ENCODE measurements at regions not wholly inside any gene's neighbourhood (a gene's known extent, or its start where the extent isn't known, plus 50 kb on each side); places are given as distances from the start of the nearest gene placed in this dataset.
"Not testable (repeated sequence)": the region's sequence is repeated elsewhere in the genome, so short reads cannot be mapped to it uniquely, and the experiment has no call there.

DNA sequence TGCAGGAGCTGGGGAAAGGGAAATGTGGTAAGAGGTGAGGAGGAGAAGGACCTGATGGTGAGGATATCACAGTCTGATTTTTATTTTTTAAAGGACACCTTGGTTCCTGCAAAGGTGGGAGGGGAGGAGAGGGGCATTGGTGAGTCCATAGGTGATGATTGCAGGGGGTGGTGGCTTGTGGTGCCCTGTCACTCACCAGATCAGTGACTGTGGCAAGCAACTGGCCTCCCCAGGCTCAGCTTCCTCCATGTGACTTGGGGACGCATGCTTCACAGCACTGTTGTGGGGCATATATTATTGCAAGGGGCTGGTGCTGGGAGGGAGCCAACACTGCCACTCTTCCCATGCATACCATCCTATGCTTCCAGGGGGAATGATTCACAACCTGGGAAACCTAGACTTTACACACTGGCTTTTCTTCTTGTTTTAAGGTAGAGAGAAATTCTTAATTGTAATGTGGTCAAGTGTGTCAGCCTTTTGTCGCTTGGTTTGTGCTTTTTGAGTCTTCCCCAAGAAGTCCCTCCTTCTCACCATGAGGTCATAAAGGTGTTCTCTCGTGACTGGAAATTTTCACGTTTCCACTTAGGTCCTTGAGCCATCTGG, 106.8 kb upstream of the PLGLB2 start:
- not testable (repeated sequence) for DNase-seq (ENCODE audit: low read depth)

DNA sequence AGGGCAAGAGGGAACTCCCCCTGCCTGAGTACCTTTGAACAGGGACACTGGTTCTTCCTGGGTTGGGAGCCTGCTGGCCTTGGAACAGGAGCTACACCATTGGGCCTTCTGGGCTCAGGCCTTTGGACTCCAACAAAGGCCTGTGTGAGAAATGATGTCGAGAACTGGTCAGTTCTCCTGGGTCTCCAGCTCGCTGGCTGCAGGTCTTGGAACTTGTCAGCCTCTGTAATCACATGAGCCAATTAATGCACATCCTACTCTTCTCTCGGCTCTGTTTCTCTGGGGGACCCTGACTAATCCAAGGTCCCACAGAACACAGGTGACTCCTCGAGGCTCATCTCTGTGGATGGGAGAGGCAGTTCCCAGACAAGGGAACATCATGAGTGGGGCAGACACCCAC, 104.7 kb upstream of the PLGLB2 start:
- DNase-seq (ENCODE audit: low read depth), result not testable (repeated sequence)

DNA sequence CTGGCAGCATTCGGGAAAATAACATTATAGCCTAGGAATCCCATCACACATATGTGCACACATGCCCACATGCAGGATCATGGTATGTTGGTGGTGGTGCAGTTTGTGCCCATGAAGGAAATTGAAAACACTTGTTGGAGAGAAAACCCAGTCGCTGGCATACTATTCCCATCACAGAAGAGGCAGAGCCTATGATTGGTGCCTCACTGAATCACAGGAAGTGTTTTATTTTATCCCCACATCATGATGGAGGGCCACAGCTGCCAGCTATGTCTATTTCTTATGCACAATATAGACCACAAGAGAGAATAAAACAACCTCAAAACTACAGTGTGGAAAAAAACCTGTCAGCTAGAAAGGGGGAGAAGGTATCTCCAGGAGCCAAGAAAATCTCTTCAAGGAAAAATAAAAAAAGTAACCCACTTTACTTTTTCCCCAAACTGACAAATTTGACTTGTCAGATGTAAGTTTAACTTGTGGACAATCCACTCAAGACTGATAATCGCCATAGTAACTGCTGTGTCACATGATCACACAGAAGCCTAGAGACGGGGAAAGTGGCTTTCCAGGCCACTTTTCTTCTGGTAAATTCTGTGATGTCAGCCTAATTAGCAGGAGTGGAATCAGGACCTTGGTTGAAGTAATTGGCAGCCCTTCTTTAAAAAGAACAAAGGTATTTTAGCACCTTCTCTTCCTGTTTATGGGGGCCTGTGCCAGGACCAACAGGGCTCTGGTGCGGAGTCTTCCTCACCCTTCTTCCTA, 100.0 kb upstream of the PLGLB2 start:
- DNase-seq (ENCODE audit: low read depth), result not testable (repeated sequence)

DNA sequence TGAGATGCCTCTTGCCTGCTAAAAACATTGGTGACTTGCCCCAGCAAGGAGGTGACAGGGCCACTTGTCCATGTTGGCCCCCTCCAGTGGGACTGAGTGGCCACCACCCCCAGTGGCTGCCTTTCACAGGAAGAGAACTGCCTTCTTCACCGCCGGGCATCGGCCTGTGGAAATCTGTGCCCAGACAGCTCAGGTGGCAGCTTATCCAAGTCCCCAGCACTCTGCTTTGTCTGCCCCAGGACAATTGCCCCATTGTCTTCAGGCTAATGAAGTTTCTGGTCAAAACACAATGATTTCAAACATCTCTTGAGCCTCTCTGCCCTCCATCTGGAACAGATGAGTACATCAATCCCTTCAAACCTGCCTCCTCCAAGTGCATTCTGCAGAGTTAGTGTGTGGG, 99.1 kb upstream of the PLGLB2 start:
- not testable (repeated sequence) for DNase-seq (ENCODE audit: low read depth)

DNA sequence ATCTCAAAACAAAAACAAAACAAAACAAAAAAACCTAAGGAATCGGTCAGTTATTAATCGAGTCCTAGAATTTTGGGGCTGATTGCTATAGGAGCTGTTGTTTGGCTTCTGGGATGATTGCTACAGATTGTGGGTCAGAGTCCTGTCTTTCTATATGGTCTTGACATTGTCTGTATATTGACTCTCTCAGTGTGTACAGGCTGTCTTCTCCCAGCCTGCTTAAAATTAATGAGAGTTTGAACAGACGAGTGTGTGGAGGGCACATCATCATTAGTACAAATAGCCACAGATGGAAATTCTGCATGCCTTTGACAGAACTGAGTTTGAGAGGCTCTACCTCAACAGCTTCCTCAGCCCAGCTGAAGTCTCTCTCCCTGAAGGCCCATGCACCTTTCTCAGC, 98.0 kb upstream of the PLGLB2 start:
- DNase-seq (ENCODE audit: low read depth), result not testable (repeated sequence)

DNA sequence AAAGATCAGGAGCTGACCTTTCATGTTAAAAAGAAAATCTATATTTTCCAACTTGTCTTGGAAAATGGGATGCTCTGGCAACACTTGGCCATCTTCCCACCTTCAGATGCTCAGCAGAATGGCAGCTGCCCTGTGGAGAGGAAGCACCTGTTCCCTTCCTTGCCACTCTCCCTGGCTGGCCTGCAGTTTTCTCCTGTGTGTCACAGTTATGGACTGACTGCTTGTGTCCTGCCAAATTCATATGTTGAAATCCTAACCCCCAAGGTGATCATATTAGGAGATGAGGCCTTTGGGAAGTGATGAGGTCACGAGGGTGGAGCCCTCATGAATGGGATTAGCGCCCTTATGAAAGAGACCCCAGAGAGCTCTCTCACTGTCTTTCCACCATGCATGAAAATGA, 97.0 kb upstream of the PLGLB2 start:
- DNase-seq (ENCODE audit: low read depth), result not testable (repeated sequence)

DNA sequence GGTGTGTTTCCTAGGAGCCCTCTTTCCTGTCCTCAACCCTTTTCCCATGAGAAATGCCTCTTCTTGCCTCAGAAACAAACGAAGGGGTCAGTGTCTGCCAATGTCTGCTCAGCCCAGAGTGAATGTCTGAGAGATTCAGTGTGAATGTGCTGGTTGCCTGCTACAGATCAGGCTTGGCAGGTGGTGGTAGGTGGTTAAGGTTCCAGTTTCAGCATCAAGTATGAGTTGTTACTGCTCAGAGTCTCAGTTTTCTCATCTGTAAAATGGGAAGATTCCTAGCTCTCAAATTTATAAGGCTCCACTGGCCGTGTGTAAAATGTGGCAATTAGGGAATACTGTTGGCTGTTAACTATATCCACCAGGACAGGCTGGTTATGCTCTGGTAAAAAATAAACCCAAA, 96.3 kb upstream of the PLGLB2 start:
- DNase-seq (ENCODE audit: low read depth), result not testable (repeated sequence)

DNA sequence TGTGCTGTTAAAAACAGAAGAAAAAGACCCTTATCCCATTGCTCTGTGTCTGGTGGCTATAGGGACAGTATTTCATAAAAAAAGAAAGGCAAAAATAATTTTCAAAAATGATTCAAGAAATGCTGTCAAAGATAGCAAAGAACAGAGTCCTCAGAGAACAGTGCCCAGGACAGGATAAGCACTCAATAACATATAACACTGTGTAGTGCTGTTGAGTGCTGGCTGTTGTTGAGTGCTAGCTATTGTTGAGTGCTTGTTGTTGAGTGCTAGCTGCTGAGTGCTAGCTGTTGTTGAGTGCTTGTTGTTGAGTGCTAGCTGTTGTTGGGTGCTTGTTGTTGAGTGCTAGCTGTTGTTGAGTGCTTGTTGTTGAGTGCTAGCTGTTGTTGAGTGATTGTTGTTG, 94.5 kb upstream of the PLGLB2 start:
- not testable (repeated sequence) for DNase-seq (ENCODE audit: low read depth)

DNA sequence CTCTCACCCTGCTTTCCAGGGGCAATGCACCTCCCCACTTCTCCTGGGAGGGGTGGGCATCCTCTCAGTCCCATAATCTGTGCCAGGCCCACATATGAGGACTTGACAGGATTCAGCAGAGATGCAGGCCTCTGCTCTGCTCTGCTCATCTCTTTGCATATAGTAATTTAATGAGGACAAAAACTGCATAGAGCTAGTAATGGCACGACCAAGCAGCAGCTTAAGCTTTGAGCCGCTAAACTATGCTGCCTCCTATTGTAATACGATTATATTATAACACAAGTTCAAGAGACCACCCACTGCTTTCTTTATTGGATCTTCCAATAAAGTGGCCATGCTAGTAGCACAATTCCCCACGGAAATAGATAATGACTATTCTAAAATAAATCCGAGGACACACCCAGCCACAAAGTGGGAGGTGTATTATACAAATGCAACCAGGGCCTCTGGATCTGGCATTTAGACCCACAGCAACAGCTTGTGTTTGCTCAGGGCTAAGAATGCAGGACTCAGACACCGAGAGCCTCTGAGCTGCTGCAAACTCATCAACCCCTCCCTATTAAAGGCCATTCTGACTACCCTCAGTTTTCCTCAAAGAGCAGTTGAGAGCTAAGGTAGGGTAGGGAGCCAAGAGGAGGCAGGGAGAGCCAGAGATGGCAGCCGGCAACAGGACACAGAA, 93.6 kb upstream of the PLGLB2 start:
- not testable (repeated sequence) for DNase-seq (ENCODE audit: low read depth)

DNA sequence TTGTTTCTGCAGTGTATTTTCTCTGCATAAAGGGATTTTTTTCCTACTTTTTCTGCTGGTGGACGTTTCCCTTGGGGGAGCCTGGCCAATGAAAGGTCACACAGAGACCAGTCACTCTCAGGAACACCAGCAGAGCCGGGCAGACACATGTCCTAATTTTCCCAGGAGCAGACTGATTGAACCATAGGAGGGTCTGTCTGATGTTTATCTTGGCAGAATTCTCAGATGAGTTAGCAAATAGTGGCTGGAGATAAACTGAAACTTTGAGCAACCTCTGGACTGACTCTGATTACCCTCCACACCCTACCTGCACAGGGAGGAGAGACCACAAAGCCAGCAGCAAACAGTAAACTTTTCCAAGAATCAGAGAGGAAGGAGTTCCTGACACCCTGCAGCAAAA, 90.0 kb upstream of the PLGLB2 start:
- DNase-seq (ENCODE audit: low read depth), result not testable (repeated sequence)

DNA sequence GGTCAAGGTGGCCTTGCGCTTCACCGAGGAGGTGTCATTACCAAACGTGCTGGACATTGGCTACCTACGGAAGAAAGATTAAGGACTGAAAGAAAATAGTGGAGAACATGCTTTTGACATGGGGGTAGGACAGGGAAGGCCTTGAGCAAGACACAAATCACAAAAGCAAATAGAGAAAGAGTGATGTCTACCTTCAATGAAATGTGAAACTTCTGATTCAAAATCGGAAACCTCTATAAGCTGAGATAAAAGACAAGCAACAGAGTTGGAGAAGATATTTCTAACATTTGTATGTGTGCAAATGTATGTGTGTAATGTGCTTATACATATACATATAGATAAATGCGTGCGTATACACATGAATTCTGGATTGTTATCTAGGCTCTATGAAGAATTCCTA, 89.5 kb upstream of the PLGLB2 start:
- DNase-seq (ENCODE audit: low read depth), result not testable (repeated sequence)

DNA sequence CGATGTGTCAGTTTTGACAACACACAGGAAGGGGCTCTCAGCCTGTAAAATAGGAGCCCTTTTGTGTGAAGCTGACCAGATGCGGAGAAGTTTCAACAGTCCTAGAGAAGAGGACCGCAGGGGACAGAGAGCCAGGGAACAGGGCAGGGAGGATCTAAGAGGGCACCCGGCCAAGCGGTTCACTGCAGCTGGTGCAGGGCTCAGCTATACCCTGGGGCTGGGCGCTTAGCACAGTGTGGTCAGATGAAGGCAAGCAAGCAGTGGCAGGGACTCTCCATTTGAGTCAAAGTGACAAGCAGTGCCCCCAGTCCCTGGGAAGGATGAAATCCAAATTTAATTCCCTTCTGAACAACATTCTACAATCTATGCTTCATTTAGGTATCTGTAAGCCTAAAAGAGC, 88.9 kb upstream of the PLGLB2 start:
- not testable (repeated sequence) for DNase-seq (ENCODE audit: low read depth)

DNA sequence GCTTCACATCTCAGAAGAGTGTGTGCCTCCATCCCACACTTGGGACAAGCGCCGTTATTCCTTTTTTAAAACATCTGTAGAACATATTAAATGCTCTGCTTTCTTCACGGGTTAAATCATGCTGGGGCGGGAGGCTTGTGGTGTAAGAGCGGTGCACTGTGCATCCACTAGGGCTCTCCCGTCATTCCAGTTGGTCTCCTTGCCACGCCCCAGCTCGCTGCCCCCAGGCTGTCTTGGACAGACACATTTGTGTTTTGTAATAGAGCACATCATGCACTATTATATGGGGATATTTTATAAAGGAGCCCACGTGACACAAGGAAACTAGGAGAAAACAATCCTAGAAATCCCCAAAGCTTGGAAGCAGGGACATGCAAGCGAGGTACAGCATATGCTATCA, 87.7 kb upstream of the PLGLB2 start:
- not testable (repeated sequence) for DNase-seq (ENCODE audit: low read depth)

DNA sequence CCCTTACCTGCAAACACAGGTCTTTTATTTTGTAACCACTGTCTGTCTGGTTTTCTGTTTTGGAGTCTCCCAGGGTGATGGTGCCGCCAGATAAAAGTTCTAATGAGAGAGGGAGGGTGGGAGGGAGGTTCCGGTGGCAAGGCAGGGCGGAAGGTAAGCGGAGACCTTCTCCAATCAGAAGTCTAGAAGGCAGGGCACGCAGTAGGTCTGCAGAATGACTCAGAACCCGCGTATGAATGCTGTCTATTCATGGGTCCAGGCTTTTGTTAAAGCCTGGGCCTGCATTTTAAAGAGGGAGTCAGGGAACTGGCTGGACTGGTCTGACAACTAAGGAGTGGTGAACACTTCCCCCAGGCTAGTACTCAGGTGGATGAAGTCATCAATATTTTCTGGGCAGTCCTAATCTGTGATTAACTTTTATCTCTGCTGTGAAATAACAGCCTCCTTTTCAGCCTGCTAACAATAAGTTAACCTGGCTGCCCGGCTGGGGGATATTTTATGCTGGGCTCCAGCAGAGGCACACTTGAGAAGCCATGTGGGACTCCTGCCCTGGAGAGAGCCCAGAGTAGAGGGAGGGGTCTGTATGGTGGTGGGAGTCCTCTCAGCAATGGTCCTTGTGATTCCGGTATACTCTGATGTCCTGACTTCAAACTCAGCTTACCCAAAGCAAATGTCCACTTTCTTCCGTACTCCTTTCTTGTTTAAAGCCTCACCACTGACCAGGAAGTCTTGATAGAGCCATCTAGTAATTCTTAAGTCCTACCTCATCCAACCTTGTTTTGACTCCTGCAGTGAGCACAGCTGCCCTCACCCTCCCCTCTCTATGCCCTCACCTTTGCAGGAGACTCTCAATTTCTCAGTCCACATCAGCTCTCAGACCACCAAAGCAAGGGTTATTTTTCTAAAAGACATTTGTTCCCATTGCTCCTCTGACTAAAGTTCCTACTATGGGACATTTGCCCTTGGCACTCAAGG, 85.3 kb upstream of the PLGLB2 start:
- DNase-seq (ENCODE audit: low read depth), result not testable (repeated sequence)

DNA sequence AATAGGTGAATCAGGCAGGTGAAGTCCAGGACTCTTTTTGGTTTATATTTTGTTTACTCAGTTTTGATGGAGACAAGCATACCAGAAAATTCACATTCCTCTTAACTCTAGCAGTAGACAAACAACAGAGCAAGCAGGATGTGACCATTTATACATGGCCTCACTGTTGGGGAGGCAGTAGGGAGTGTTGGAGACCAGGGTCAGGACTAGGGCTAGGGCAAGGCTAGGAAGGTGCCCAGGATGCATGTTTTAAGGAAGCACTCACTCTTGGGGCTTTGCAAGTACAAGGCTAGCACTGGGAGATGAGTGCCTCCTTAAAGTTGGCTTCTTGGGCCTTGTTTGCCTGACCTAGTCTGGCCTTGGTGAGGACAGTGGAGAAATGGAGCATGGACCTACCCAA, 84.5 kb upstream of the PLGLB2 start:
- DNase-seq (ENCODE audit: low read depth), result not testable (repeated sequence)

DNA sequence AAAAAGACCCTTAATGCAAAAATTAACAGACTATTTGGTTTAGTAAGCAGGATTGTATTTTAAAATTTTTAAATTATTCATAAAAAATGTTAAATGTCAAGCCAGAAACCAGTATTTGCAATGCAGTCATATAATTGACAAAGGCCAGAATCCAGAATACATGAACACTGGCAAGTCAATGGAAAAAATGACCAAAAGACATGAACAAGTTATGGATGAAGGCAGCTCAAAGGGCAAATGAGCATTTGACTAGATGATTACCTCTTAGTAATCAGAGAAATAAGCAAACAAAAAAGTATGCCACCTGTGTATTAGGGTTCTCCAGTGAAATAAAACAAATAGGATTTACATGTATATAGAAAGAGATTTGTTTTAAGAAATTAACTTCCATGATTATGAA, 80.9 kb upstream of the PLGLB2 start:
- DNase-seq (ENCODE audit: low read depth), result not testable (repeated sequence)

DNA sequence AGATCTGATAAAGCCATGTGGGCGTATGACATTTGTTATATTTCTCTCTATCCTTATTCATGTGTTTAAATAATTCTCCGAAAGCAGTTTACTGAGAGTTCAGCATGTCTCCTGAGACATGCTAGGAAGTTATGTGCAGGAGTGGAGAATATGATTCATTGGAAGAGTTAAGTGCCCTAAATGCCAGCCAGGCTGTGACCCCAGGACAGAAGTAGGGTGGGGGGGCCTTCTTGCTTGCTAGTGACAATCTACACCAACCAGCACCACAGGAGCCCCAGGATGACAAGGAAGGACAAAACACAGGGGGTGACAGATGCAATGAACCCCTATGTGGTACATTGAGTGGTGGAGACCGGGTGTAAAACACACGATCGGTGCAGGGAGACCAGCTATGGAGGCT, 79.5 kb upstream of the PLGLB2 start:
- not testable (repeated sequence) for DNase-seq (ENCODE audit: low read depth)

DNA sequence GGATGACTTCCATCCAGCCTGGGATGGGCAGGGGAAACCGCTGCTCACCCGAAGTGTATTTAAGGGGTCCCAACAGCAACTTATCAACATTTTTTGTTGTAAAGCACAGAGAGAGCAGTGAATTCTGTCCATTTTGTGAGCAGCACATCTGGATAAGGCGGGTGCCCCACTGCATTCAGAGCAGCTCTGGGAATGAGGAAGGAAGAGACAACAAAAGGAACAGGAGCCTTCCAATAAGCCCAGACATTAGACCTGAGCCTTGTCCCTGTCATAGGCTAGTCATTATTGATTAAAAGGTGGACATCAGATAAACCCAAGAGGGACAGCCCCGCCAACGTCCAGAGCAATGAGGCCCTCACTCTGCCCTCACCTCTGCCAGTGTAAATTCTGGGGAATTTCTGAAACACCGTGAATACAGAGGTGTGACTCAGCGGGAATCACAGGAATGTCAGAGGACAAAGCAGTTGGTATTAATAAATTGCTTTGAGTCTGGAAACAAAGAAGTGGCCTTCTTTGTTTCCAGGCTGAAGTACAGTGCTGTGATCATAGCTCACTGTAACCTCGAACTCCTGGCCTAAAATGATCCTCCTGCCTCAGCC, 78.2 kb upstream of the PLGLB2 start:
- DNase-seq (ENCODE audit: low read depth), result not testable (repeated sequence)

DNA sequence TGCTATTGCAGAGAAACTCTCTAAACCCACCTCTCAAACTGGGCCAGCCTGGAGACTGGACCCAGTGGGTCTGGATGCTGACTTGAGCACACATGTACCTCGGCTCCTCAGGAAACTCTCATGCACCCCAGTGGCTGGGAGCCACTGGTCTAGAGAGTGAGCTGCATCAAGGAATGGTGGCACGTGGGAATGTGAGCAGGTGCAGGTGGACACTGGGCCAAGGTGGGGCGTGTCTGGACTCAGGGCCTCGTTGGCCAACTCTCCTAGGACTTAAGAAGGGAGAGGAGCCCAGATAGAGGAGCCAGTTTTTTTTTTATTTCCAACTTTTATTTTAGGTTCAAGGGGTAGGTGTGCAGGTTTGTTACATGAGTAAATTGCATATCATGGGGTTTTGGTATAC, 75.5 kb upstream of the PLGLB2 start:
- DNase-seq (ENCODE audit: low read depth), result not testable (repeated sequence)

DNA sequence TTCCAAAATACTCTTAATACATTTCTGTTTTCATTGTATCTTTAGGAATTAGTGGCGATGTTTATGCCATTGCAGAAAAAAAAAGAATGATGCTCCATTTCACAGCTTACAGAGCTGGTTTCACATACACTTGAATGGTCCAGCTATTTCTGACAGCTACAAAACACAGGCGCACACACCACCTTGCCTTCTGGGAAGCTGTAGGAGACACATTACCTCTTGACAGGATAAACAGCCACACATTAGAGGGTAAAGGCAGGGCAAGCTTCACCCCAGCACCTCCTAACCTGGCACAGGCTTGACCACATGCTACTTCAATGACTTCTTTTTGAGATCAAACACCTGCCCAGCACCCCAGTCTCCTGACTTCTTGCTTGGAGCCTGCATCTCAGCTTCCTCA, 73.2 kb upstream of the PLGLB2 start:
- not testable (repeated sequence) for DNase-seq (ENCODE audit: low read depth)

DNA sequence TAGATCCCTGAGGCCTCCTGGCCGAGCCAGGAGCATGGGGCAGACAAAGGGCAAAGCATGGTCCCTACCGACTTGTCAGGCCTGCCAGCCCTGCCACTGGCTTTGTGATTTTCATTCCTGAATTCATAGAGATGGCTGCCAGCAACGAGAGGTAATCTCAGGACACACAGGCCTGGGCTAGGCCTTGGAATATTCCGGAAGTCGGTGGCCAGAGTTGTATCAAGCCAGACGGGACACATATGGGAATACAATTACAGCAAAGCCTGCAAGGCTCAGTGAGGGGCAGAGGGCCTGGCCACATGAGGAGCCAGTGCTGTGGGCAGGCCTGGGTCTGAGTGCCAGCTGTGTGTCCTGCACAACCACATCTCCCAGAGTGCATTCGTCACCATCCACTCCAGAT, 72.4 kb upstream of the PLGLB2 start:
- DNase-seq (ENCODE audit: low read depth), result not testable (repeated sequence)
